Fibroblast of peridontal ligament (primary cell): ENCODE measurements at regions not wholly inside any gene's neighbourhood (a gene's known extent, or its start where the extent isn't known, plus 50 kb on each side); places are given as distances from the start of the nearest gene placed in this dataset.
"Not testable (repeated sequence)": the region's sequence is repeated elsewhere in the genome, so short reads cannot be mapped to it uniquely, and the experiment has no call there.

ENCODE experiments used
- DNase-seq: peaks from one replicate; pipeline ENCODE4 v3.0.0-alpha.2; 2010; ENCODE audit errors: extremely low read depth

- not testable (repeated sequence) for DNase-seq
These were observed 309.2 kb downstream of the ANAPC1 start for GRCh38 chr2:111574803-111575202.

- not testable (repeated sequence) for DNase-seq
These were observed 306.7 kb downstream of the ANAPC1 start for GRCh38 chr2:111577154-111577885.

GRCh38 chr2:111579500-111580134 is 304.4 kb downstream of the ANAPC1 start:
- DNase-seq, result not testable (repeated sequence)

- DNase-seq, result not testable (repeated sequence)
These were observed 303.4 kb downstream of the ANAPC1 start for GRCh38 chr2:111580616-111581015.

GRCh38 chr2:111582090-111582489 is 301.9 kb downstream of the ANAPC1 start:
- not testable (repeated sequence) for DNase-seq

GRCh38 chr2:111583480-111583879 is 300.5 kb downstream of the ANAPC1 start:
- DNase-seq, result not testable (repeated sequence)

GRCh38 chr2:111584540-111584939 is 299.5 kb downstream of the ANAPC1 start:
- DNase-seq, result not testable (repeated sequence)

GRCh38 chr2:111584950-111585349 is 299.0 kb downstream of the ANAPC1 start:
- DNase-seq, result not testable (repeated sequence)

GRCh38 chr2:111586014-111586413 is 298.0 kb downstream of the ANAPC1 start:
- DNase-seq, result not testable (repeated sequence)

- DNase-seq, result not testable (repeated sequence)
These were observed 288.9 kb downstream of the ANAPC1 start for GRCh38 chr2:111595072-111595471.

GRCh38 chr2:111596808-111597705 is 286.9 kb downstream of the ANAPC1 start:
- not testable (repeated sequence) for DNase-seq

- DNase-seq, result not testable (repeated sequence)
These were observed 285.0 kb downstream of the ANAPC1 start for GRCh38 chr2:111598944-111599343.

- DNase-seq, result not testable (repeated sequence)
These were observed 281.7 kb downstream of the ANAPC1 start for GRCh38 chr2:111602259-111602658.

- DNase-seq, result not testable (repeated sequence)
These were observed 278.2 kb downstream of the ANAPC1 start for GRCh38 chr2:111605798-111606197.

GRCh38 chr2:111606632-111607031 is 277.4 kb downstream of the ANAPC1 start:
- DNase-seq, result not testable (repeated sequence)

GRCh38 chr2:111609146-111609844 is 274.7 kb downstream of the ANAPC1 start:
- not testable (repeated sequence) for DNase-seq

GRCh38 chr2:111610035-111610434 is 274.0 kb downstream of the ANAPC1 start:
- not testable (repeated sequence) for DNase-seq

- DNase-seq, result no peak
These were observed 267.3 kb downstream of the ANAPC1 start for GRCh38 chr2:111616651-111617218.

- peak; percentile 38 for DNase-seq
These were observed 266.4 kb downstream of the ANAPC1 start for GRCh38 chr2:111617299-111618225.
